ENCODE measurements at regions not wholly inside any gene's neighbourhood (a gene's known extent, or its start where the extent isn't known, plus 50 kb on each side); places are given as distances from the start of the nearest gene placed in this dataset.

- no peak for TF ChIP-seq CTCF (IDR thresholded peaks at IDR 0.05; ENCODE audit: extremely low read depth in 1 of 2, insufficient read depth in 1 of 2, low read depth in 1 of 2, low read length in 2 of 2)
- TF ChIP-seq POLR2A (IDR thresholded peaks at IDR 0.05; ENCODE audit: low read depth, low read length): no peak
- TF ChIP-seq POLR2AphosphoS5 (IDR thresholded peaks at IDR 0.05; ENCODE audit: insufficient read depth, low read depth, low read length): no peak
- TF ChIP-seq EZH2 (IDR thresholded peaks at IDR 0.05; ENCODE audit: borderline replicate concordance, low read depth, low read length, severe bottlenecking): no peak
- no peak for TF ChIP-seq FOS (IDR thresholded peaks at IDR 0.05; ENCODE audit: borderline replicate concordance, insufficient read depth, low read length)
Measured at GRCh38 chr5:164356790-164357189, 851.4 kb downstream of the MAT2B start.

Data from endothelial cell of umbilical vein (primary cell).